Ishikawa (cell line): ENCODE measurements at regions not wholly inside any gene's neighbourhood (a gene's known extent, or its start where the extent isn't known, plus 50 kb on each side); places are given as distances from the start of the nearest gene placed in this dataset.

ENCODE experiments used
- CREB1 ChIP-seq: IDR thresholded peaks from 2 replicates; pipeline ENCODE4 v1.6.1; 2012; ENCODE audit warnings: low read depth
- EGR1 ChIP-seq: IDR thresholded peaks from 2 replicates; pipeline ENCODE4 v1.6.1; 2012
- EP300 ChIP-seq: IDR thresholded peaks from 2 replicates; pipeline ENCODE4 v1.6.1; 2012; ENCODE audit warnings: borderline replicate concordance
- MAX ChIP-seq: IDR thresholded peaks from 2 replicates; pipeline ENCODE4 v1.6.1; 2012
- RAD21 ChIP-seq: IDR thresholded peaks from 2 replicates; pipeline ENCODE4 v1.6.1; 2012; ENCODE audit warnings: low read depth
- REST ChIP-seq: IDR thresholded peaks from 2 replicates; pipeline ENCODE4 v1.6.1; 2012; ENCODE audit warnings: low read depth, mild to moderate bottlenecking
- TAF1 ChIP-seq: IDR thresholded peaks from 2 replicates; pipeline ENCODE4 v1.6.1; 2012; ENCODE audit warnings: low read depth, mild to moderate bottlenecking
- TEAD4 ChIP-seq: IDR thresholded peaks from 2 replicates; pipeline ENCODE4 v1.6.1; 2012
- YY1 ChIP-seq: IDR thresholded peaks from 2 replicates; pipeline ENCODE4 v1.6.1; 2012; ENCODE audit warnings: low read depth
- ZBTB7A ChIP-seq: IDR thresholded peaks from 2 replicates; pipeline ENCODE4 v1.6.1; 2012; ENCODE audit warnings: low read depth

- TF ChIP-seq CREB1, result no peak
- no peak for TF ChIP-seq EP300
- TF ChIP-seq YY1, result no peak
- TF ChIP-seq RAD21, result no peak
- no peak for TF ChIP-seq ZBTB7A
- TF ChIP-seq TEAD4, result no peak
- TF ChIP-seq REST, result no peak
- no peak for TF ChIP-seq TAF1
- no peak for TF ChIP-seq MAX
- TF ChIP-seq EGR1, result no peak
These were observed 204.4 kb upstream of the THBS1 start for GRCh38 chr15:39376371-39376909.
